DMS79 (cell line): ENCODE measurements at regions not wholly inside any gene's neighbourhood (a gene's known extent, or its start where the extent isn't known, plus 50 kb on each side); places are given as distances from the start of the nearest gene placed in this dataset.

ENCODE experiments used
- DNase-seq: peaks from one replicate; lab custom pipeline; 2025; lab: John Stamatoyannopoulos, UW

DNA sequence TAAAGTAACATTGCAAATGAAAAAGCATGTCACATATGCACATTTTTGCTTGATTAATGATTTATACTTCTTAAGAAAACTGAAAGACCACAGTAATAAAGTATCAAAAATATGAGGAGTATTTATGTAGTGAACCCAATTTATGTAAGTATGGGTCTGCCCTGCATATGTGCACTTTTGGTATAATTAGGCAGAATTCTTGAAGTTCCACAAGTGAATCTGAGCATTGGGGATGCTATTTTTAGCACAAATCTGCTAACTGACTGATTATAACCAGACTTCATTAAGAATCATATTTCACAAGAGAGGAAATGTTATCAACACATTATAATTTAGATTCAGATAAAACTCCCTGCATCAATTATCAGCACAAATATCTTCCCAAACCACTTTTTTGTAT, 407.1 kb upstream of the LRRC4C start:
- DNase-seq = no peak

DNA sequence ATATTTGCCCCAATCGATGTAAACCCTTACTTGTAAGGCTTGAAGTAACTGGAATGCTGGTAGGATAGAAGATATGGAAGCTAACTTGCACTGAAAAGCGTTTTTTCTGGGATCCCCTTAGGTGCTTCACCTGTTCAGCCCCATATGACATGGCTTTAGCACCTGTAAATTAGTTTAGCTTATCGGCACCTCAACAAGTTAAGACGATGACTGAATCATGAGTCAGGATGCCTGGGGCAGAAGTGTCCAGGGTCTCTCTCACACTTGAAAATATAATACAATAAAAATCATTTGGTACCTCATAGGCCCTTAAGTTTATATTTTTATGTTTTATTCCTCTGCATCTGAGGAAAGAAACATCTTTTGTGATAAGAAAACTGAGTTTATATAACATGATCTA, 409.2 kb upstream of the LRRC4C start:
- DNase-seq = no peak

DNA sequence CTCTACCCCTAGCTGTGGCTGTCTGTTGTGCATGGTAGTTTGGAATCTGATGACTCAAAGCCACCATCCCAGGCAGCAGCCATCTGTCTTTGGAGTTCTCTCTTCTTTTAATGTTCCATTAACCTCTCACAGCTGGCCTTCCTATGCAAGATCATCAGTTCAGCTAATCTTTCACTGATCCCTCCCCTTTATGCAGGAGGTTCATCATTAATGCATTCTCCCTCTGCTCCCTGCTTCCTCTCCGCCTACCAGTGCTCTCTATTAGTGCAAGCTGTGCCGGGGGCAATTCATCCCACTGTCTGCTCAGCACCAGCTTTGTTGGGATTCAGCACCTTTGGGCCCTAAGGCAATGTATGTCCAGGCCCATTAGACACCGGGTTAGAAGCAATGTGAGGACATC, 413.0 kb upstream of the LRRC4C start:
- no peak for DNase-seq

DNA sequence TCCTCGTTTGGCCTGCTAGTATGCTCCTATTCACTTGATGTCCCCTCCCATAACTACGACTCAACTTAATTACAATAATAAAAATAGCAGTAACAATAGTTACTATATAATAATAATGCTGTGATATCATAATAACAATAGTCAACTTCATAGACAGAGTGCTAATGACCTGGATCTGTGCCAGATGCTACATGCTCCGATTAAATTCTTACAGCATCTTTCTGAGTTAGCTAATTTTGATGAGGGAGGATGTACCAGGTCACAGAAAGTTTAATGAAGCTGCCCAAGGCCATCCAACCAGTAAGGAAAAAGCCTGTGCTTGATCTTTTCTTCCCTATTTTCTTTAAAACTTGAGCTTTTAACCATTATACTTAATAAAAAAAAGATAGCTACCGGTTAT, 413.4 kb upstream of the LRRC4C start:
- no peak for DNase-seq

DNA sequence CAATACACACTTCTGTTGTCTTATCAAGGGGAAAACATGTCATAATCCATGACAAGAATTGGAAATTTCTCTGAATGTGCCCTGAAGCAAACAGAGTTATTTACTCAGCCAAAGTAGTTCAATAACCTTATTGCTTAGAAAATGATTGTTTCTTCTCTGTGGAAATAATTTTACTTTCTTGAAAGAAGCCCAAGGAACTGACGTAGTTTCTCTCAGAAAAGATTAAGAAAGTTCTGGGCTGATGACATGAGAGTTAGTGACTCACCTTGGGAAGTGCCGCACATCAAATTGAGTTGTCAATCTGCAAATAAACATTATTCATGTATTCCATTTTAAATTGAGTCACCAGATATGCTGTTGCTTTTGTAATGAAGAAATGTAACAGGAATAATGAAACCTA, 418.6 kb upstream of the LRRC4C start:
- no peak for DNase-seq

DNA sequence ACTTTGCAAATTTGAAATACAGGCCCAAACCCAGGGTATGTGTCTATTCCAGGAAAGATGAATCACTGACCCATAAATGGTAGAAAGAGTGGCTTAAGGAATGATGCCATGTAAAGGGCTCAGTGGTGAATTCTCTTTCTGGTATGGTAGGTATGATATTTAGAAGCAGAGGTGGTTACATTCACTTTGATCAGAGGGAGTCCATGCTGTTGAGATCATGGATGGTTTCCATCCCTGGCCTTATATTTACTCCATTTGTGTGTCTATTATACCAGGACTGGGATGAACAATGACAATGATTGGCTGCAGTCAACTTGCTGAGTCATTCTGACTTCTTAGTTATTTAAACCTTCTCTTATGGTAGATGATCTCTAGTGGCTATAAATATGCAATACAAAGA, 419.8 kb upstream of the LRRC4C start:
- no peak for DNase-seq

DNA sequence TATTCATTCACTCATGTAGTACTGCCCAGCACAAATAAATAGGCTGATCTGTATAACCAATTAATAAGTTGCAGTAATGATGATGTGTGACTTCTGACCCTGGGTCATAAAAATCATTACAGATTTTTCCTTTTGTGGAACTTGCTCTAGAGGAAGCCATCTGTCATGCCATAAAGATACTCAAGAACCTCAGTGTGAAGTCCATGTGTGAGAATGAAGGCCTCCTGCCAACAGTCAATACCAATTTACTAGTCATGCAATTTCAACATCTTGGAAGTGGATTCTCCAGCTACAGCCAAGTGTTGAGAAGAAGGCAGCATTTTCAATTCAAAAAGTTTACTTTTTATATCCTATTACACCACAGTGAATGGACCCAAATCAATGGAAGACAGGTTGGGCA, 435.6 kb upstream of the LRRC4C start:
- no peak for DNase-seq

DNA sequence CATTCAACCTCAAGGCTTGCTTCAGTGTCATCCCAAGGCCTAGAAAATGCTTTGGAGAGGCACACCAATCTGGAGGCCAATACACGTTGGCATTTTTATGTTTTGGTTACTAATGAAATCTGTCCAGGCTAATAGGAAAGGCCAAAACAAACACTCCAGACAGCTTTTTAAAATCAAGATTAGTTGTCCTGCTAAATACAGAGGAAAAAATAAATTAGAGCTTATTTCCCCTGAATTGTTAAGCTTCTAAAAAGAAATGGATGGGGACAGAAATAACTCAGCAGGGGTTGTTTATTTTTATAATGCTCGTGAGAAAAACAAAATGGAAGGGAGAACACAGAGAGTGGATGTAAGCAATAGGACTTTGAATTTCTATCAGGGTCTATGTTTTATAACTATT, 438.5 kb upstream of the LRRC4C start:
- no peak for DNase-seq

DNA sequence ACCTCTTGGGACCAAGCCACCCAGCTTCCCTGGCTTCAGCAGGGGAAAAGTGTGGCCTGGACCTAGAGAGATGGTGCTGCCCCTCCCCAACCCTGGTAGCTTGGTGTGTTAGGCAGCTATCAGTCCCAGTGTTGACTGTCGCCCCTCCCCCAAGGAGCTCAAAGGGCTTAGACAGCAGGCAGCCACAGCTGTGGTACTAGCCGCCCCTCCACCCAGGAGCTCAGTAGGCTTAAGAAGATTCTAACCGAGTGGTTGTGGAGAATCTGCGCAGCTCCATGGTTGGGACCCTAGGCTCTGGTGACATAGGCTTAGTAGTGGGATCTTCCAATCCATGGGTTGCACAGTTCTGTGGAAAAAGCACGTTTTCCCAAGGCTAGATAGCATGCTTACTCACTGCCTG, 458.4 kb upstream of the LRRC4C start:
- DNase-seq = no peak

DNA sequence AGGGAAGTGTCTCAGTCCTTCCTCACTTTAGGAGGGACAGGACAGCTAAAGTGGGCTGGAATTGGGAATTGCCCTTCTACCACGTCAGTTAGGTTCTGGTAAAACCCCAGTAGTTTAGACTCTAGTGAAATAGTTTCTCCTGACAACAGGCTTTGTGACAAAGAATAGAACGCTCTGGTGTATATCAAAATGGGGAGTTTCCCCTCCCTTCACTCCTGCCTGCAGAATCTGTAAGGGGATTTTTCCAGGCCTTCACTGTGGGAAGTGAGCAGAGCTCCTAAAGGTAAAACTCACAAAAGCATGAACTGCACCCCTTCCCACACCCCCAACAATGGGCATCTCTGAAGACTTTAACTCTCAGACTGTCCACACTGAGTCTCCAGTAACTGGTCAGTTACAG, 460.9 kb upstream of the LRRC4C start:
- DNase-seq = no peak

DNA sequence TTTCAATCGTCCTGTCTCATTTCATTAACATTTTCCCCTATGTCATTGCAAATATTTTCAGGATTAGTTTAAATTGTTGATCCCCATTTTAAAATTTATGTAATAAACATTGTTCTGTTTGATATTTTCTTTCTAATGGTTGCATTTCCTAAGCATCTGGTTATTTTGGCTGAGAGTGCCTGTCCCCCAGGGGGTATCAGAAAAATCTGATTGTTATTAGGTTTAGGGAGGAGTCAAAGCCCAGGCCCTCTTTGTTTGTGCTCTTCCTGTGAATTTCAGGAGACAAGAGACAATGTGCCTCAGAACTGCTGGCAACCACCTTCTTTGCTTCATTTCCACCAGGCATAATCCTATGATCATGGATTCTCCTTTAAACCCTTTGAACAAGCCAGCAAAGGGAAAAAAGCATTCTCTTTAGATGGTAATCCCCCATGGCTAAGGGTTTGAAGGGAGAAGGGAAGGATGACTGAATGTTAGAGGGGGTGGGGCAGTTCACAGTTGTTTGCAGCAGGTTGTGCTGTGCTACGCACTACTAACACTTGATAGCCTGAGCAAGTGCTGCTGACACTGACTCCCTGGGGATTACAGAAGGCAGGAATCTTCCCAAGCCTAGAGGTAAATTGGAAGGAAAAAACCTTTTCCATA, 462.4 kb upstream of the LRRC4C start:
- DNase-seq = no peak

DNA sequence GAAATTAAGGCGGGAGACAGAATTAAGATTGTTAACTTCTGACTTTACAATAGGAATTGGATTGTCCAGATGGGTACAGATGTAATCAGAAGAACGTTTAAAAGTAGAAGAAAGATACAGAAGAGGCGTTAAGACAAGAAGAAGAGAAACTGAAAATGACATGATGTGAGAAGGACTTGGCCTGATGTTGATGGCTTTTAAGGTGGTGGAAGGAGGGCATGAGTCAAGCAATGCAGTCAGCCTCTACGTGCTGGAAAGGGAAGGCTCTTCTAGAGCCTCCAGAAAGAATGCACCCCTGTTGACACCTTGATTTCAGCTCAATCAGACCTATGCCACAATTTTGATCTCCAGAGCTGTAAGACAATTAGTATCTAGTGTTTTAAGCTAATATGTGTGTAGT, 466.9 kb upstream of the LRRC4C start:
- no peak for DNase-seq

DNA sequence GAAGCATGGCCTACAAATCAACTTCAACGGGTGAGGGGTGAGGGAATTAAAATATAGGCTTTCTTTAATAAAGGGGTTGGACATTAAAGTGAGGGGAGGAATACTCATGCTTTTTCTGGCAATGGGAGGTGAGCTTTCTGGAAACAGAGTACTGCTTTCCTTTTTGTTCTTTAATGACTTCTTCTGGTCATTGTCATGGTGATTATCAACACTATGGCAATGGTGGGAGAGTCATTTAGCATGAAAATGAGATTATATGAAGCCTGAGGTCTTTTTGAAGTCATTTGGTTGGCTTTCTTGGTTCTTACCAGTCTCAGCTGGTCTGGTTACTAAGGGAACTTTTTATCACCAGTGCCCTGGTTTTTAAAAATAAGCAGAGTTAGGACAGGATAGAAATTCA, 475.8 kb upstream of the LRRC4C start:
- no peak for DNase-seq

DNA sequence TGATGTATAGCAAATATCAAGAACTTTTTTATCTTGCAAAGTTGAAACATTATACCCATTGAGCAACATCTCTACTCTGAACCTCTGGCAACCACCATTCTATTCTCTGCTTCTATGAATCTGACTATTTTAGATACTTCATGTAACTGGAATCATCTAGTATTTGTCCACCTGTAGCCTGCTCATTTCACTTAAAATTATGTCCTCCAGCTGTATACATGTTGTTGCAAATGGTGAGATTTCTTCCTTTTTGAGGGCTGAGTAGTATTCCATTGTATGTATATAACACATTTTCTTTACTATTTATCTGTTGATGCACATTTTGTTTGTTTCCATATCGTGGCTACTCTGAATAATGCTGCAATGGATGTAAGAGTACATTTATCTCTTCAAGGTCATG, 476.3 kb upstream of the LRRC4C start:
- no peak for DNase-seq

DNA sequence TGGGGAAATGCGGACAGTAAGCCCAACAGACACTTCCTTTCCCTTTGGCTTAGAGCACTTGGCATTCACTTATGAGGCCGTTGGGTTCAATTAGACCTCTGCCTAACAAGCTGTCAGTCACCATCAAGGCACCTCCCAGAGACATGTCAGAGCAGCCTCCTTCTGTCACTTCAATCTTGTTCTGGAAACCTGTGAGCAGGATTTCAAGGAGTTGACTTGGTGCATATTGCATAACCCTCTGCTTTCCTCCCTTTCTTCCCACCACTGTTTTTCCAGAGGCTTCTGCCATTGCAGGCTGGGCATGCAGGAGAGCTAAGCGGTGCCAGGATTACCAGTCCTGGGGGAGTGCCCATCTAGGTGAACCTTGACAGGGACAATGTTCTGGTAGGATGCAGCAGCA, 484.2 kb upstream of the LRRC4C start:
- DNase-seq = no peak

DNA sequence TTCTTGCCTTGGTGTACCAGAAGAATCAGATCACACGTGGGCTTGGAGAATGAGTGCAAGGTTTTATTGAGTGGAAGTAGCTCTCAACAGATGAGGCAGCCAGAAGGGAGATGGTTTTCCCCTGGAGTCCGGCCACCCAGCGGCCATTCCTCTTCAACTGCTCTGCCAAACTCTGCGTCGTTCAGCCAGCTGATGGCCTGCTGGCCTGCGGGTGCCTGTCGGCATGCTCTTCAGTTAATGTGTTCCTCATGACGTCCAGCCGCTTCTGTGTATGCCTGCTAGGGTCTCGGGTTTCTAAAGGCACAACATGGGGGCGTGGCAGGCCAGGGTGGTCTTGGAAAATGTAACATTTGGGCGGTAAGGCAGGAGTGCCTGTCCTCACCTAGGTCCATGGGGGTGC, 487.9 kb upstream of the LRRC4C start:
- no peak for DNase-seq

DNA sequence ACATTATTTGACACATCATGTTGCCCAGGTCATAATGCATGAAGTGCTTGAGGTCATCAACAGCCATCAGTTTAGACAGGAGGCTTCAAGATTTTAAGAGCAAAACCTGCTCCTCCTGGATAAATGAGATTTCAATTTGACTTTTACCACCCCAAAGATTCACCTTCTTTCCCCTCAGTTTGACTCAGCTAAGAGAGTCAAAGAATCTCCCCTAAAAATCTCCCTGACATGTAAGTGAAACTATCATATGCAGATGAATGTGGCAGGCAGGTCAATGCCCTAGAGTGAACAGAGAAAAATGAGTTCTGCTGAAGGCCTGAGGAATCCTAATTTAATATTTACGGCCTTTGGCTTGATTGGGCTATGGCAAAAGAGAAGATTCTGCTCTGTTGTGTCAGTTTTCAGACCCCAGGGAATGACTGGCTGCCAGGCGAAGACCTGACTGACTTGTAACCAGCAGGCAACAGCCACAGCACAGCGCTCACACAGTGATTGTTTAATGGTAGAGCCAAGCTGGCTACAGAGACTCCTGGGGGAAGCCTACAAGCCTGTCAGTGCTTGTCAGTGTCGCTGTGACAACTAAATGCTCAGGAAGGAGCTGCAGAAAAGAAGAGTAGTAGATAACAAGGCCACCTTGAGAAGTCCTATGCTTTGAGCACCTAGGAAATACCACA, 491.2 kb upstream of the LRRC4C start:
- no peak for DNase-seq

DNA sequence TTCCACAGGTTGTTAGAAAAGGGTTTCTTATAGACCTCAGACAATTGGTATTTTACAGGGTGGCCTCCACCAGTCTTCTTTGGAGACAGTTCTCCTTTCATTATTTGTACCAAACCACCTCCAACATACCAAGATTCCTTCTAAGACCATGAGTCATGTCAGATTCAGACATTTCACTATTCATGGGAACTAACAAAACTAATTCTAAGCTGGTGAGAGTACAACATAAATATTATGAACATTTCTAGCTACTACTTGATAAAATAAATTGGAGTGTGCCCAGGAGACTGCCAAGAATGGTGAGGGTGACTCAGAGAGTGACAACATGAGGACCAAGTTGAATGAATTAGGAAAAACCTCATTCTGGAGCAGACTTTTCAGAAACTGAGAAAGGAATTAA, 494.6 kb upstream of the LRRC4C start:
- DNase-seq = no peak

DNA sequence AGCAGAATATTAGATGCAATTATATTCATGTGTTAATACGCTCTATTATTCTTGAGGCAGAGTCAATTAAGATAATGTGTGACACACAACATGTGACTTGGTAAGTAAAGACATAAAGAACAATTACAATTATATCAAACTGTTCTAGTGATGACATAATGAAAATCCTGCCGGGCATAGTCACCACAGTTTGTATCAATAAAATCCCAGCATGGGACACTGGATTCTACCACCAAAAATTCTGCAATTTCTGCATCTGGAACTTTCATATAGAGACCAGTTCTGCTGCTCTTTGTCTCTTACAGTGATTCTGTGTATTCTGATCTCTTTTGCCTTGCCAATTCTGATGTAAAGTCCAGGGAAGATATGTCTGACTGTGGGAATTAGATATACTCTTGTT, 495.6 kb upstream of the LRRC4C start:
- no peak for DNase-seq

DNA sequence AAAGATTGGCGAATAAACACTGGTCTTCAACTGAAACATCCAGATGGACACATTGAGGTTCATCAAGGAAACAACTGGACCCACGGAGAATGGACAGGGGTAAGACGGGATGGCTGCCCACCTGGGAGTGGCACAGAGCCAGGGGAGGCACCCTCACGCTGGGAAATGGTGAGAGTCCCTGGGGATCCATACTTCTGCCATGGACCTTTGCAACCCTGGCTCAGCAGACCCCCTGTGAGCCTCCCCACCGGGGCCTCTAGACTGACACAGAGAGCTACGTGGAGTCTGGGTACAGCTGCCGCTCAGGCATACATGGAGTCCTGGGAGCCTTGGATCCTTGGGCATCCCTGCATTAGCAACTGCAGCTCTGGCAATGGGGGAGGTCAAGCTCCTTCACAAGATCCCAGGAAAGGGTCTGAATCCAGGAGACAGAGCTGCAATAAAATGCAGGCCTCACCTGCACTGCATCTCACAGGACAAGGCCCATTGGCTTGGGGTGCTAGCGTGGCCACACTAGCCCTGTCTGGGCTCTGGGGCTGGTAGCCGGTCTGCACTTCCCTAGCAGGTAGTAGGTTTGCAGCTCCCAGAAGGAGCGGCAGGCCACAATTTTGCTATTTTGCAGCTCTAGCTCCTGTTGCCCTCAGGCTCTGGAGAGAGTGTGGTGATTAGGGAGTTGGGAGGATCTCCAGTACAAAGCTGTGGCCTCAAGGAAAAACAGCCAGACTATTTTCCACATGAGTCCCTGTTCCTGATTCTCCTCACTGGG, 496.4 kb upstream of the LRRC4C start:
- no peak for DNase-seq

DNA sequence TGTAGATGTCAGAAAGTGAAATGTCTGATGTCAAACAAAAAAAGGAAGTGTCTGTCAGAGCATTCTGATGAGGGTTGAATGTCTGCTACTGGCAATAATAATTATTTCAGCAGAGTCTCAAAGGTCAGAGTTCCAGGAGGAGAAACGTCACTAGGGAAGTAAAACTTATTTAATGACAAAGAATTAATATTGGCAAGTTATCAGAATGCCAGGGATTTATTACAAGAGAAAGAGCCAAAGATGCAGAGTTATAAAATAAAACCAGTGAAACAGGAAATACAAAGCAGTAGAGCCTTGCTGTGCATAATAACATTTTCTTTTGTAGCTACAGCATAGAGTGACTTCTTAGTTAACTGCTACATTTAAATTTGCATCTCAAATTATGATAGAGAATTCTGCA, 504.0 kb upstream of the LRRC4C start:
- DNase-seq = no peak

DNA sequence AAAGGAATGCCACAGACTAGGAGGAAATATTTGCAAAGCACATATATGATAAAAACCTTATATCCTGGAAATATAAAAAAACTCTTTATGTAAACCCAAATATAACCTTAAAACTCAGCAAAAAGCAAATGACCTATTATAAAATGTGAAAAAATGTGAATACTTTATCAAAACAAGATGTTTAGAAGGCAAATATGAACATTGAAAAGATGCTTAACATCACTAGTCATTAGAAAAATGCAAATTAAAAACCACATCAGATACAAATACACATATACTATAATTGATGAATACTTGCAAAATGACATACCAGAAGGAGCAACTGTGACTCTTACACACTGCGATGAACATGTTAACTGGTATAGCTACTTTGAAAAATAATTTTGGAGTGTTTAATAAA, 511.2 kb upstream of the LRRC4C start:
- no peak for DNase-seq

DNA sequence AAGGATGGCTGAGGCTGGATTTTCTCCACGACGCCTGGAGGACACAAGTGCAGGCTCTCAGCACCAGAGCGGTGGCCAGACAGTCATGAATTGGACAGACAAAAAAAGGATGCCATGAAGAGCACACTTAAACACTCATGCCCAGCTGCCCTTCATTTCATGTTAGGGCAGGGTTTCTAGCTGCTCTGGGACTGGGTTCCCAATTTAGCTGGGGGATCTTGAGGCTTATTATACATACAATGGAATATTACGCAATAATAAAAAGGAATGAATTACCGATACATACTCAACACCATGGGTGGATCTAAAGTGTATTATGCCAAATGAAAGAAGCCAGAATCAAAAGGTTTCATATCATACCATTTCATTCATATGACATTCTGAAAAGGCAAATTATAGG, 512.1 kb upstream of the LRRC4C start:
- no peak for DNase-seq

DNA sequence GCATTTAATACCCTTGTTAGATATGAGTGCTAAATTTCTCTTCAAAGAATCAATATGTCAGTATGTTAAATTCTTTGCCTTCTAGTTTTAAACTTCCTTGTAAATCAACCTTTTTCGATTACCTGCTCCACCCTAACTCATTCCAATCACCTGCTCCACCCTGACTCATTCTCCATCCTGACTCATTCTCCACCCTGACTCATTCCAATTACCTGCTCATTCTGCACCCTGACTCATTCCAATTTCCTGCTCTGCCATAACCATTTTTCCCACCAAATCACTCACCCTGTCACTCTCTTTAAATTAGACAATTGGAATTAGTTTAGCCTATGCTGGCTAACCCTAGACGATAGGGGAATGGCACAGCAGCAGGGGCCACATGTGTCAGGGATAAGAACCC, 519.5 kb upstream of the LRRC4C start:
- no peak for DNase-seq
